HG02623 (cell line): ENCODE measurements at regions not wholly inside any gene's neighbourhood (a gene's known extent, or its start where the extent isn't known, plus 50 kb on each side); places are given as distances from the start of the nearest gene placed in this dataset.

Experiments used
- ATAC-seq: cut with Tn5 transposase; IDR thresholded peaks from one replicate; pipeline ENCODE4 v1.9.1; 2021; ENCODE audit warnings: moderate library complexity; ENCODE audit not compliant: unreplicated experiment

DNA sequence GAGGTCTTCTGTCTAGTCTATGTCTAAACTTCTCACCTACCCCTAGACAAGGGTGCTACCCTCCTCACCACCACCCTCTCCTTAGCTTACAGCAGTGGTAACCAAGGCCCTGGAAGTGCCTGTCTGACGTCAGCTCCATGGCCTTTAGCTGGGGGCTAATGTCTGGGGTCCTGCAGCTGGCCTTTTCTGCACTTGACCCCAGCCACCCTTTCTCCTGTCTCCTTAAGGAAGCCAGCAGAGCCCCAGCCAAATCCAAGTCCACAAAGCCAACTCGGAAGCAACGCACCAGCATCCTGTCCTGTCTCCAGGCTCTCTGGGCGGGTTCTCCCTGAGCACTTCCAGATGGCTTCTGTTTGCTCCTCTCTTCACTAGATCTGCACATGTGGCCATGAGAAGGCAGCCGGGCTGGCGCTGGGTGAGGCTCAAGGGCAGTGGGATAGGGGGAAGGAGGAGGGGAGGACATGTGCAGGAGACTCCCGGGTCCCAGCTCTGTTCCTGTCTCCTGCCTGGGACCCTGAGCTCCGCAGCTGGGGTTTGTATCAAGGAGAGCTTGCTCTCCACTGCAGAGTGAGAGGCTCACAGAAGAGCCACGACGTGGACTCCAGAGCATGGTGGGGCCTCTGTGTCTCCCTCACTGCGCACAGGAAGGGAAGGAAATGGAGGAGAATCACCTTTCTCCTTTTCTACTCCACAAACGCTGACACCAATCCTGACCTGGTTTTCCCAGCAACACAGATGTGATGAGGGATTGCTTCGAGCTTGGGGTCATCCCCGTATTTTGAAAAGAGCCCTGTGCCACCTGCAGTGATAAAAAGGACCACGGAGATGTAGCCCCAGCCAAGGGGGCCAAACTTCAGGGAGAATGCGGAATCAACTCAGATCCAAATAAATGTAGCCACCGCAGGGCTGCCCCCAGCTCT, 204.2 kb downstream of the USP12 start:
- ATAC-seq, result no peak

DNA sequence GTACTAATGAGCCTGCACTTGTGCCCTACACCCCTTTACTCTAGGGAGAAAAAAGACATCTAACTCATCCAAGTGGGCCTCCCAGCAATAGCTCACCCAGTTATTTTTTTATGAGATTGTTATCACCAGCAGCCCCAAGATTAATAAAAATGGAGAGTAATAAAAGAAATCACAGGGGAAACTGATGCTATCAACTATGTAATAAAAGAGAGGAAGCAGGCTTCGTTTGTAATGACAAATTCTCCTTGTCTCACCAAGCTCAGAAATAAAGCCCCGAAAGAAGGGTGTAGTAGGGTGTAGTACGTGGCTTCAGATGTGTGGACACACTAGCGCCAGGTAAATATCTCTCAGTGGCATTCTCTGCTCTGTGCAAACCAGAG, 204.9 kb downstream of the USP12 start:
- ATAC-seq, result no peak

DNA sequence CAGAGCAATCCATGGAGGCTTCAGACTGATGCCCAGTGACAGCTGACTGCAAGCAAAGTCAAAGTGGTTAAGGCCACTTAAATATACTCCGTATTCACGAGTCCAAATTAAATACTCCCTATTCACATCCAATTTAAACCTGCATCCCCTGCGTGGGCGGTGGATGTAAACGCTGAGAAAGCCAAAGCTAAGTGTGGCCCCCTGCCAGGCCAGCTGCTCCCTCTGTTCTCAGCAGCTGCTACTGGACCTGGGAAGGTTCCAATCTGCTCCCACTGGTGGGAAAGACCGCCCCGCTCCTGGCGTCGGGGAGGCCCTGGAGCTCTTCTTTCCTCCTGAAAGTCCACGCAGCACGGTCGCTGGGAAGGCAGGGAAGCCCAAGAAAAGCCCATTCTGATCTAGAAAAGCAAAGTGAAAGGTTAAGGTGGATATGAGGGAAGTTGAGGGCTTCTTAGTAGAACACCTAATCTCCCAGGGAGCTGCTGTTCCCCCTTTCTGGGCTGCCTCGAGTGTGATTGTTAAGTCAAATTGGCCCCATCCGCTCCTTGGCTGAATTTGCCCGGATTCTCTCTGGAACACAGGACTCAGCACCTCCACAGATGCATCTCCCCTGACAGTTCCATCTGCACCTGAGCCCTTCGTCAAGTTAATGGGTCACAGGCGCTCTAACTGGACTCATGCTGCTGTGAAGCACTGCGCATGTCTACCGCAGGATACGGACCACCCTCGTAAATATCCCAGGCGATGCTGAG, 205.5 kb downstream of the USP12 start:
- ATAC-seq, result no peak

DNA sequence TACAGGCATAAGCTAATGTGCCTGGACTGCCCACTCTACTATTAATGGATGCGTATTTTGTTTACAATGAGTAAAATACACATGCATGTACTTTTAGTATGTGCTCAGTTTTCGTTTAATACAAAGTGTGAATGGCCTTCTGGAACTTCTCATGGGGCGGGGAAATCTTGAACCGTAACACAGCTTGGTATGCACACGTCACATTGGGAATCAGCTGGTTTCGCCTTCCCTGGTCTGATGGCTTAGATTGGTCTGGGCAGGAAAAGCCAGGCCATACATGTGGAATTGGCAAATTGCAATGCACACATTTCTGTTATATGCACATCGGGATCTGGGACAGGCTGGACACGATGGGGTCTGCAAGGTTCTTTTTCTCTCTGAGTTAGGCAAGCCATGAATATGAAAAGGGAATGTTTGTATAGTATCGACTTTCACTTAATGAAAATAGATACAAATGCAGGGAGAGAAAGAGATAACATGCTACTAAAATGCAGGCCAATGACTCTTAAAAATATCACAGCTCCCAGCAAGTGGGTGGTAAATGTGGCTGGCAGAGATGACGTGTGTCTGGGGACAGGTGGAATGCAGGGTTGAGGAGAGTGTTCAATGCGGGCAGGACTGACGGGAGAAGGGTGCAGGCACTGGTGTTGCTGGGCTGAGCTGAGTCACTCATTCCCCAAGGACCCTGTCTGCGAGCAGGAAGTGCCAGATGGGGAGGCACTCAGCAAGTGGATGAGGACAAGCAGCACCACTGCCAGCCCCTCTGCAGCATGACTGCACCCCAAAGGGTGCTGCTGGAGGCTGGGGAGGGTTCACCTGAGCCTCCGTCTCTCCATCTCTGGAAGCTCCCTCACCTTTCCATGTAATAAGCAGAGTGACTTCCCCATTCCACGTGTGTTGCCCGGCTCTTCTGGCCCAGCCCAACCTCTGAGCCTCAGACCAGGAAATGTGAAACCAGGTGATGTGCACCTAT, 204.0 kb upstream of the GPR12 start:
- no peak for ATAC-seq

DNA sequence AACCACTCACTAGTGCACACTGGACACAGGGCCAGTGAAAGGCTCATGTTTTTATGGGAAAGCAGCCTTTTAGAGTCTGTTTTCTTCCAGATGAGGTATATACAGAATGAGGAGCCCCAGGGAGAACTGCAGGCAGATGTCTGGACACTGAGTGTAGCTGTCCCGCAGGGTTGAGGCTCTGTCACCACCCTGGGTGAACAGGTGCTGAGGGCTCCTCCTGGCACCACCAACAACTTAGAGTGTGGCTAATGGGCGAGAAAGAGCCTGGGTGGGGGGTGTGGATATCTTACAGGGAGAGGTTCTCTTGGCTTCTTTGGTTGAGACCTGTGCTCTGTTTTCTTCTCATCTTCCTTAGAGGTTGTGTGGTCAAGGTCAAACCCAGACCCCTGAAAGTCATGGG, 202.1 kb upstream of the GPR12 start:
- ATAC-seq, result no peak

DNA sequence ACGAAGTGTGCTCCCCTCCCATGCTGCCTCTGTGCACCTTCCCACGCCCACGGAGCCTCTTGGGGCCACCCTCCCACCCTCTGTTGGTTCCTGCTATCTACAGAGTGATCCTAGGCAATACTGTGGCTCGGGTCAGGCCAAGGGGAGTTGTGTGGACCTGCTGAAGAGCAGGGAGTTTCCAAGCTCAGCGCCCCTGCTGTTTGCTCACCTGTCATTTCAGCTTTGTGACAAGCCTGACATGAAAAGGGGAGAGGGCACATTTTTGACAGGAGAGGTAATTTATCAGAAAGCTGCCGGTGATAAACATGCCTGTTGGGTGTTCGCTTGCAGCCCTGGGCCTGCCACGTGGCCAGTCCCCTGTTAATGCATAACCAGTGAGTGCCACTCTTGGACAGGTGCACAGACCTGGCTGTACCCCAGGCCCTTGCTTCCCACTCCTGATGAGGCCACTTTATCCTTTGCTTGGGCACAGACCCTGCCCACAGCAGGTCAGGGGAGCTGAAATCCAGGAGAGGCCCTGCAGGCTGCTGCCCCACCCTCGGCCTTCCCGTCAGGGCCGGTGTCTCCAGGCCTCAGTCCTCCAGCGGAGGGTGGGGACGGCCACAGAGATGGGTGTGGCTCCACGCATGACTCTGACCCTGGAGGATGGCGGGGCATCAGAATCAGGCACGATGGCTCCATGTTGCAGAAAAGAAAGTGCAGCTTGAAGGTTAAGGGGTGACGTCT, 201.5 kb upstream of the GPR12 start:
- ATAC-seq, result no peak

DNA sequence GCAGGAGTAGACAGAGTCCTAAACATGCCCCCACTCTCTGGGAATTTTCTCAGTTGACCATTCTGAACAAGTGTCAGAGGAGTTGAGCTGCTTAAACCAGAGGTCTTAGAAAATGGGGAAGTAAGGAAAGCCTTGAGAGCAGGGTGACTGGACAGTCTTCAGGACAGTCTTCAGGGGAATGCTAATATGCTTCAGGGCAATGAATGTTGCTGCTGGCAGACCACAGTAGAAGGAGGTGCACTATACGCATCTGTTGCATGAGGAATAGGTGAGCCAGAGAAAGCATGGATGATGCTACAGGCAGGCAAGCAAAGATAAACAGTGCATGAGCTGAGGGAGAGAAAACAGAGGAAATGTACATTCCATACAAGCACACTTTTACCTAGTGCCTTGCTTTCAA, 196.6 kb upstream of the GPR12 start:
- no peak for ATAC-seq

DNA sequence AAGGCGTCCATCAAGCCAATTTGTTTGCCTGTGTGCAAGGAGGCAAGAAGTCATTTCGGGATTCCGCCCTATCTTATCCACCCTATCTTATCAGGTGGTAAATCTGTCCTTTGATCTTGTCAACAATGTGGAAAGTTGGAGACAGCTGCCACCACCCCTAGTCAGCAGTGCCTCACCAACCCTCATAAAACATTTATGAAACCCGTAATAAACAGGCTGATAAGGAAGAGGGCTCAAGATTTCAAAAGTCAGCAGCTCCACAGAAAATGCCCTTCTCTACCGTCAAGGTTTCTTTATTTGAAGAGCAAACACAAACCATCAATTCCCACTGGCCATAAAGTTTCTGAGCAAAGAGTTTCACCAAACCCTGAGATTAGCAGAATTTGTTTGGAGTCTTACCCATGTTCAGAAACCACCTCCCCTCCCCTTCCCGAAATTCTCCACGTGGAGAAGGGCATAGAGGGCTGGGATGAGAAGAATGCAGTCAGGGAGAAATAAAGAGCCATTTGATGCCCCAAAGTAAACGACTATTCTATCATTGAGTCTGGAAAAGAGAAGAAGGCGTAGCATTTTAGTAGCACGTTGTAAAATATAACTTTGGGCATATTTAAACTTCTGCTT, 196.0 kb upstream of the GPR12 start:
- no peak for ATAC-seq

DNA sequence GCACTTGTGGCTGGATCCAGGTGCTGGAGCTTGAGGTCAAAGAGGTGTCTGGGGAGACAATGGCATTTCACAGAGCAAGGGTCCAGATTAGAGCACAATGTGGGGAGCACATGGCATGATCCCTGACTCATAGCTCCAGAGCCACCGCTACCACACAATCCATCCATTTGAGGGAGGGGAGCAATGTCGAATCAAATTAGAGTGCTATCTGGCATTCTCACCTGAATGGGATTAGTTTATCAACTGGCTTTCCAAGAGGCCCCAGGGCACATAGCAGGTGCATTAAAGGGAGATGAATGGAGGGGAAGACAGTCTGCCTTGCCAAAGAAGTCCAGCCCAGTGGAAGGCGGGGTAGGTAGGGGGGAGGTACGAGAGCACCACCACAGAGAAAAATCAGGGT, 194.4 kb upstream of the GPR12 start:
- ATAC-seq, result no peak

DNA sequence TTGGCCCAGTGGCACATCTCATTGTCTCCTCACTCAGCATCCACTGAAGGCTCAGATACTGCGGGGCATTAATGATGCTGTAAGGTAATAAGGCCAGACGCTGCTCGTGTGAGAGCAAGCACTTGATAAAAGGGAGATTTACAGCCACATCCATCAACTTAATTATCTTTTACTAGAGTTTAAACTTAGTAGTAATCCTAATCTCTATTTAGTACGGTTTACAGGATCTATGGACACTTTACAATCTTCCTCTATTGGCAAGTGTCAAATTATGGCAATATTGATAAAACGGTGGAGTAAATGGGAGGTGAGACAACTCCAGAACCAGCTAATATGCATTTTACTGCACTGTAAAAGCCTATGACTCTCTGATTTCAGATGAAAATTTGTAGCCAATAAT, 192.7 kb upstream of the GPR12 start:
- no peak for ATAC-seq

DNA sequence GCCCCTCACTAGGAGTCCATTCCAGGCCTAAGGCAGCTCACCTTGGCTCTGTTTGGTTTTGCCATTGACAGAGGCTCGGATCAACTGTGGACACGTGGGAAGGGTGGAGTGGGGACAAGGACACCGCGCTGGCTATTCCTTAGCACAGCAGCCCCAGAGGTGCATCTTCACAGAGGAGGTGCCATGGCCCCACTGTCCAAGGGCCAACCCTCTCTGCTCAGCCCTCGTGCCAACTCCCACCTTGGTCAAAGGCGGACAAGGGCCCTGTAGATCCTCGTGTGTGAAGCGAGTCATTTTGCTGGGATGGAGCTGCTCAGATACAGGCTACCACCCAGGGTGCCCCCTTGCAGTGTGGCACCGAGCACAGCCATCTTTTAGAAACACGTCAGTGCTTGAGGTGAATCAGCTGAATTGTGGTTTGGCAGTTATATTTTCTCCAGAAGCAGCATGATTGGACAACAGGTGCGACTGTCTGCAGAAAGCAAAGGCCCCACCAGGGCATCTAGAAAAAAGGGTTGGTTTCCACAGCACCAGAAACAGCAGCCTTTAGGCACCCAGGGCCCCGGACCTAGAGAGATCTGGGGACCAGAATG, 192.1 kb upstream of the GPR12 start:
- ATAC-seq, result no peak

DNA sequence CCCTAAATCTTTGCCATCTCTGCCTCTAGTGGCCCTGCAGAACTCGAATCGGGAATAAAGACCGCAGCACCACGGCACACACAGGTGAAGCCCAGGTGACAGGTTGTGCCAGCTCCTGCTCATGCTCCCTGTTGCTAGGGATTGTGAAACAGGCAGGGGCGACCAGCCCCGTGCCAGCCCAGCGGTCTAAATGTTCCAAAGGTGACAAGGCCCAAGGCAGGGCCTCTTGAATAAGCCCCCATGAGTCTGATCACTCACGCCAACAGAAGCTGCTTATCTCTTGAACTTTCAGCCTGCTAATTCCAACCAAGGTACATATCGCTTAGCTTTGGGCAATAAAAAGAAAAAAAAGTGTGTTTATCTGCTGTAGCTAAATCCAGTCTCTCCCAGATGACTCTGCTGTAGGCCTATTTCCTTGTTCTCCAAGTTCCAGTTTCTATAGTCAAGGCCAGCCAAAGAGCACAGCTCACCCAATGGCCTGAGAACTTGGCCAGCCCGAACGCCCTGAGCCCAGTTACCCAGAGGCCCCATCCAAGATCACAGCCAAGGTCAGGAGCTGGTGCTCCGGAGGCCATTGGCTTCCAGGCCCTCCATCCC, 191.1 kb upstream of the GPR12 start:
- ATAC-seq, result no peak

DNA sequence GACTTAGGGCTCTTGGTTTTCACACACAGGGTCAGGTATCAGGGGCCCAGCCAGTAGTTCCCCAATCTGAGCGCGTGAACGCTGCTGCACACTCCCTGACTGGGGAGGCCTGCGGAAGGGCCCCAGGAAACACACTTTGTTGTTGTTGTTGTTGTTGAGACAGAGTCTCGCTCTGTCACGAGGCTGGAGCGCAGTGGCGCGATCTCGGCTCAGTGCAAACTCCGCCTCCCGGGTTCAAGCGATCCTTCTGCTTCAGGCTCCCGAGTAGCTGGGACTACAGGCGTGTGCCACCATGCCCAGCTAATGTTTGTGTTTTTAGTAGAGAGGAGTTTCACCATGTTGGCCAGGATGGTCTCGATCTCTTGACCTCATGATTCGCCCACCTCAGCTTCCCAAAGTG, 190.4 kb upstream of the GPR12 start:
- ATAC-seq, result no peak

DNA sequence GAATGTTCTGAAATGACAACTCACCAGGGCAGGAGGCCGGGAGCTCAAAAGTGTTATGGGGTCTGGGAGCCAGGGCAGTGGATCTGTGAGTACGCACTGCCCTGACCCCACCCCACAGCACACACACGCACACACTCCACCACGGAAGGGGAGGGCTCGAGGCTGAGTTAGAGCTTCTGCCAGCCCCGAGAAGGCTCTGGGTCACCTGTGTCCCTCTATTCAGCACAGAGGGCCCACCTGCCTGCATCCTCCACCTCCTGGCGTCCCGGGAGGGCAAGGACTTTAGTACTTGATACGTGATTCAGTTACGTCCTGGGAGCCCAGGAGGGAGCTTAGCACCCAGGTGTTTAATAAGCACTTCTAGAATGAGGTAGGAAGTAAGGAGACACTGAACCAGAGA, 190.0 kb upstream of the GPR12 start:
- ATAC-seq, result no peak

DNA sequence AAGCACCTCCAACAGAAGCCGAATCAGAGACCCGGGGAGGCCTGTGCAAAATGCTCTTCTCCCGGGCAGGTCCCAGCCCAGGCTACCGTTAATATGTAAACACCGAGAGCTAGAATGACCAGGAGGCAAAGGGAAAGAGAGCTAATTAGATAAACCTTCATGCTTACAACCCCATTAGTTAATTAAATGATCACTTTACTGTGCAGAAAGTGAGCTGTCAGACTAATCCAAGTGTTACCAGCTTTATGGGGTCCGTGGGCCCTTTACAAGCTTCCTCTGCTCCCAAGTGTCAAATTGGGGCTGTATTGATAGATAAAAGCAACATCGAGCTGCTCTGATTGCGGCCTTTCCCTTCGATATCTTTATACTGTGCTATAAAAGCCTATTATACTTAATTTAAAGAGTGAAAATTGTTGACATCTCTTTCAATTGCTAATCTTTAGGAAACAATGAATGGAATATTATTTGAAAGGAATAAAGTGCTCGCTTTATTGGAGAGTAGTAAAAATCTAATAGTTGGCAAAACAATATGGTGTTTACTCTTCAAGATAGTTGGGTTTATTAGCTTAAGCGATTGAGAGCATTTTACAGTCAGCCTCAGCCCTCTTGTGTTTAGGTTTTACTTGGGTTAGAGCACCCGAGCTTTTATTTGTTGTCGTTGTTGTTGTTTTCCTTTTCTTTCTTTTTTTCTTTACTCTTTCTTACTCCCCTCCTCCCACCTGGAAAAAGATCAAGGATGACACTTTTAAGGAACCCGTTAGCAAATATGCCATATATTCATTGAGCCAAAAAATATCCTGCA, 189.3 kb upstream of the GPR12 start:
- no peak for ATAC-seq

DNA sequence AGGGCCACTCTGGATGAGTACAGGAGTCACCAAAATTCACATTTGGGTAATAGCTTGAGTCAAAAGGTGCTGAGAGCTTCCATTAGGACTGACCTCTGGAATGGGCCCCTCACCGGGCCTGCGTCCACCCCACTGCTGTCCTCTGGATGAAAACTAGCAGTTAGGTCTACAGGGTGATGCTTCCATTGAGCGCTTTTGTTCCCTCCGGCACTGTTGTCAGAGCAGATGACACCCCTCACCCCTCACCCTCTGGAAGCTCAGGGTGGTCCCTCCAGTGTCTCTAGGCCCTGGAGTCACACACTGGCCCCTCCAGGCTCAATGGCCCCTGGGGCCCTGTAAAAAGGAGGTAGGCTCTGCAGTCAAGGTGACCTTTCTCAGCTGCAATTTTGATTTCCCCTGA, 187.8 kb upstream of the GPR12 start:
- ATAC-seq, result no peak

DNA sequence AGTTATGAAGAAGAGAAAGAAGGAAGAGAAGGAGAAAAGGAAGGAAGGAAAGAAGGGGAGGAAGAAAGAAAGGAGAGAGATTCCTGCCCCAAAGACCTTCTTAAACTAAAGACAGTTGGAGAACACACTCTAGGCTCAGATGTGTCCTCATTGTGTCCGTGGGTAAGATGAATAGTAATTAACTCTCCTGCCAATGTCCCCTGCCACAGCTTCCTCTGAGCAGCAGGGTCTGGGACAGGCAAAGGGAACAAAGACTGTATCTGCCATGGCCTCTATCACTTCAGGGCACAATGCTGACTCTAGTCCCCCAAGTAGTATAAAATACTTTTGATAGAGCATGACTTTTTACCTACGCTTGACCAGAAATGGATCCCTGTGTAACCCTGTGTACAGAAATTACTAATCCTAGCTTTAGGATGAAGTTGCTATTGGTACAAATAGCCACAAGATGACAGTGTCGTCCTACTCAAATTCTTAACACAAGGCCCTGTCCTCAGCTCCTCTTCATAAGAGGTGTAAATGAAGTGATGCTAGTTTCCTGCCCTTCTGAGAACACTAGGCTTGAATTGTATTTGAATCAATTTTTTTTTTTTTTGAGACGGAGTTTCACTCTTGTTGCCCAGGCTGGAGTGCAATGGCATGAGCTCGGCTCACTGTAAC, 186.2 kb upstream of the GPR12 start:
- no peak for ATAC-seq

DNA sequence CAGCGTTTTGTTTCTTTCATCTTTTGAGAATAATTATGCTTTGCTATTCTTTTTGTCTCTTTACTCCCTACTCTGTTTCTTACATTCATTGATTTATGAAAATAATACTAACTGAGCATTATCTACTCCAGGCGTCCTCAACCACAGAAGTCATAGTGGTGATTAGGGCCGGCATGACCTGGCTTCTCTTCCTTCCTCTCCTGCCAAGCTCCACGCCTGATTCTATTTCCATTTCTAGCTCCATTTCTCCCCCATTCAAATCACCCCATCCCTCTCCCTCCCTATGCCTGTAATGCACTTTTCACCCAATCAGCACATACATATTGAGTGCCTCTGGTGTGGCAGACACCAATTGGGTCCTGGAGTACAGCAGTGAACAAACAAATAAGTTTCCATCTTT, 183.2 kb upstream of the GPR12 start:
- ATAC-seq, result no peak
